ENCODE measurements at regions not wholly inside any gene's neighbourhood (a gene's known extent, or its start where the extent isn't known, plus 50 kb on each side); places are given as distances from the start of the nearest gene placed in this dataset.
A peak's percentile ranks its signal among the peaks of the same experiment; 100 is the strongest.
"Not testable (repeated sequence)": the region's sequence is repeated elsewhere in the genome, so short reads cannot be mapped to it uniquely, and the experiment has no call there.

- peak; percentile 1 to 3 for DNase-seq
Measured at GRCh38 chr4:111283066-111283677, 660.3 kb upstream of the PITX2 start.

- no peak for DNase-seq
Measured at GRCh38 chr4:111296466-111296865, 673.6 kb upstream of the PITX2 start.

GRCh38 chr4:111303806-111304205, 680.9 kb upstream of the PITX2 start:
- no peak for DNase-seq

- no peak for DNase-seq
Measured at GRCh38 chr4:111323496-111323895, 700.6 kb upstream of the PITX2 start.

- DNase-seq, result no peak
Measured at GRCh38 chr4:111323916-111324315, 701.0 kb upstream of the PITX2 start.

- no peak for DNase-seq
Measured at GRCh38 chr4:111326450-111326849, 703.6 kb upstream of the PITX2 start.

- no peak for DNase-seq
Measured at GRCh38 chr4:111330786-111331185, 707.9 kb upstream of the PITX2 start.

GRCh38 chr4:111334361-111334760, 711.5 kb upstream of the PITX2 start:
- DNase-seq, result no peak

- not testable (repeated sequence) for DNase-seq
Measured at GRCh38 chr4:111337186-111337876, 714.5 kb upstream of the PITX2 start.

- DNase-seq, result no peak
Measured at GRCh38 chr4:111359602-111360001, 736.7 kb upstream of the PITX2 start.

GRCh38 chr4:111360906-111361305, 738.0 kb upstream of the PITX2 start:
- DNase-seq, result no peak

- DNase-seq, result no peak
Measured at GRCh38 chr4:111362941-111363361, 740.1 kb upstream of the PITX2 start.

- DNase-seq, result not testable (repeated sequence)
Measured at GRCh38 chr4:111377880-111378279, 755.0 kb upstream of the PITX2 start.

- no peak for DNase-seq
Measured at GRCh38 chr4:111388561-111388960, 756.7 kb upstream of the FAM241A start.

- DNase-seq, result no peak
Measured at GRCh38 chr4:111391829-111392228, 753.4 kb upstream of the FAM241A start.

GRCh38 chr4:111393781-111394180, 751.5 kb upstream of the FAM241A start:
- DNase-seq, result no peak

- no peak for DNase-seq
Measured at GRCh38 chr4:111398906-111399330, 746.3 kb upstream of the FAM241A start.

GRCh38 chr4:111399623-111400022, 745.6 kb upstream of the FAM241A start:
- no peak for DNase-seq

- peak; percentile 24 to 31 for DNase-seq
Measured at GRCh38 chr4:111400741-111401140, 744.5 kb upstream of the FAM241A start.

- no peak for DNase-seq
Measured at GRCh38 chr4:111404673-111405072, 740.6 kb upstream of the FAM241A start.

- DNase-seq, result no peak
Measured at GRCh38 chr4:111405989-111406388, 739.3 kb upstream of the FAM241A start.

- DNase-seq, result no peak
Measured at GRCh38 chr4:111410571-111410970, 734.7 kb upstream of the FAM241A start.

GRCh38 chr4:111417521-111417920, 727.7 kb upstream of the FAM241A start:
- DNase-seq, result no peak

- no peak for DNase-seq
Measured at GRCh38 chr4:111433441-111433840, 711.8 kb upstream of the FAM241A start.

GRCh38 chr4:111434586-111434985, 710.7 kb upstream of the FAM241A start:
- no peak for DNase-seq
